ENCODE measurements at regions not wholly inside any gene's neighbourhood (a gene's known extent, or its start where the extent isn't known, plus 50 kb on each side); places are given as distances from the start of the nearest gene placed in this dataset.

DNA sequence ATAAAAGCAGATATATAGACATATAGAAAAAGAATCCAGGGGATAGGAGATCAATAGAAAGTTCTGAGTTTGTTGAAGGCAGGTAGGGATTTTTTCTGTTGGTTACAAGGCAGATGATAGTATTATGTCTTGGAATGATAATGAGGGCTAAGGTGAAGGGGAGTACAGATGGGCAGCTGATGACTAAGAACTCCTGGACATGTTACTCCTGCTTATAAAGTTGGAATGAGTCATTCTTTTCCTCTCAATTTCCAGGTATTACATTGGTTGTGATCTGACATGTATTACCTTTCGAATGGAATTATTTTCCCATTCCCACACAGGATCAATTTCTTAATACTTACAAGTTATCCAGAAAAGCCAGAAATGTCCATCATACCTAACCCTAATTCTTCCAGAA lies 545.2 kb upstream of the MGAT4C start:
- H3K27ac Mint-ChIP-seq = no peak overlapping the region
- TF ChIP-seq, protein P1, sequence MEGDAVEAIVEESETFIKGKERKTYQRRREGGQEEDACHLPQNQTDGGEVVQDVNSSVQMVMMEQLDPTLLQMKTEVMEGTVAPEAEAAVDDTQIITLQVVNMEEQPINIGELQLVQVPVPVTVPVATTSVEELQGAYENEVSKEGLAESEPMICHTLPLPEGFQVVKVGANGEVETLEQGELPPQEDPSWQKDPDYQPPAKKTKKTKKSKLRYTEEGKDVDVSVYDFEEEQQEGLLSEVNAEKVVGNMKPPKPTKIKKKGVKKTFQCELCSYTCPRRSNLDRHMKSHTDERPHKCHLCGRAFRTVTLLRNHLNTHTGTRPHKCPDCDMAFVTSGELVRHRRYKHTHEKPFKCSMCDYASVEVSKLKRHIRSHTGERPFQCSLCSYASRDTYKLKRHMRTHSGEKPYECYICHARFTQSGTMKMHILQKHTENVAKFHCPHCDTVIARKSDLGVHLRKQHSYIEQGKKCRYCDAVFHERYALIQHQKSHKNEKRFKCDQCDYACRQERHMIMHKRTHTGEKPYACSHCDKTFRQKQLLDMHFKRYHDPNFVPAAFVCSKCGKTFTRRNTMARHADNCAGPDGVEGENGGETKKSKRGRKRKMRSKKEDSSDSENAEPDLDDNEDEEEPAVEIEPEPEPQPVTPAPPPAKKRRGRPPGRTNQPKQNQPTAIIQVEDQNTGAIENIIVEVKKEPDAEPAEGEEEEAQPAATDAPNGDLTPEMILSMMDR (IDR thresholded peaks at IDR 0.05) = no peak
- no peak overlapping the region for H3K4me3 Mint-ChIP-seq
- H3K36me3 Mint-ChIP-seq (ENCODE audit: low read depth) = no peaks in the 10 kb centered on the region
- H3K4me1 Mint-ChIP-seq (ENCODE audit: low read depth) = no peaks in the 10 kb centered on the region
- no peak for DNase-seq
- H3K27me3 Mint-ChIP-seq (ENCODE audit: insufficient read depth) = no peaks in the 10 kb centered on the region
- H3K9me3 Mint-ChIP-seq = peaks cover 9% of the 10 kb centered on the region

DNA sequence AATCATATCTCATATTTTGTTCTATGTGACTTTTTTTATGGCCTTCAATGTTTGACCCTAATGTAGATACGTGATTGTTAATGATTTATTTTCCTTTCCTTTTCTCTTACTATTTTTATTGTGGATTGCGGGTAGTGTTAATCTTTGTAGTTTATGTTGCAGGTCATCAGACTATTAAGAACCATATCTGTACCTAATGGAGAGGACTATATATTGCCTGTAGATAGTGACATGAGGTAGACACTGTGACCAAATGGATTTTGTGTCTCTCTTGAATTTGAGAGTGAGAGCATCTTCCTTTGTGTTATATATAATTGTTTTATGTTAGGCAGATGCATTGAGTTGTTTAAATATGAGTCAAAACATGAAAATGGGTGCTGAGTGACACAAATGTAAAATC lies 543.4 kb upstream of the MGAT4C start:
- no peak for DNase-seq
- Mint-ChIP-seq H3K9me3 (peaks cover 9% of the 10 kb centered on the region), H3K4me1 (ENCODE audit: low read depth) (no peaks in the 10 kb centered on the region), H3K4me3 (no peak overlapping the region), H3K27ac (no peak overlapping the region), H3K36me3 (ENCODE audit: low read depth) (no peaks in the 10 kb centered on the region), H3K27me3 (ENCODE audit: insufficient read depth) (no peaks in the 10 kb centered on the region)
- TF ChIP-seq, protein P1 (IDR thresholded peaks at IDR 0.05) = no peak

DNA sequence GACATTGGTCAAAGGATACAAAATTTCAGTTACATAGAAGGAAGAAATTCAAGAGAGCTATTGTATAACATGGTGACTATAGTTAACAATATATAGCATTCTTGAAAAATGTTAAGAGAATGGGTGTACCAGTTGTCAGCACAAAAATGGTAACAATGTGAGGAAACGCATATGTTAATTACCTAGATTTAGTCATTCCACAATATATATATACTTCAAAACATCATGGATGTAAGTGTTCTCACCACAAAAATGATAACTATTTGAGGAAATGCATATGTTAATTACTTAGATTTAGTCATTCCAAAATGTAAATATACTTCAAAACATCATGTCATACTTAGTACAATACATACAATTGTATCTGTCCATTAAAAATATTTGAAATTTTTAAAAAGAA lies 540.4 kb upstream of the MGAT4C start:
- Mint-ChIP-seq H3K9me3 (peaks cover 9% of the 10 kb centered on the region), H3K36me3 (ENCODE audit: low read depth) (no peaks in the 10 kb centered on the region), H3K27ac (no peak overlapping the region), H3K27me3 (ENCODE audit: insufficient read depth) (no peaks in the 10 kb centered on the region), H3K4me1 (ENCODE audit: low read depth) (no peaks in the 10 kb centered on the region), H3K4me3 (no peak overlapping the region)
- no peak for DNase-seq
- TF ChIP-seq, protein P1 (IDR thresholded peaks at IDR 0.05) = no peak

DNA sequence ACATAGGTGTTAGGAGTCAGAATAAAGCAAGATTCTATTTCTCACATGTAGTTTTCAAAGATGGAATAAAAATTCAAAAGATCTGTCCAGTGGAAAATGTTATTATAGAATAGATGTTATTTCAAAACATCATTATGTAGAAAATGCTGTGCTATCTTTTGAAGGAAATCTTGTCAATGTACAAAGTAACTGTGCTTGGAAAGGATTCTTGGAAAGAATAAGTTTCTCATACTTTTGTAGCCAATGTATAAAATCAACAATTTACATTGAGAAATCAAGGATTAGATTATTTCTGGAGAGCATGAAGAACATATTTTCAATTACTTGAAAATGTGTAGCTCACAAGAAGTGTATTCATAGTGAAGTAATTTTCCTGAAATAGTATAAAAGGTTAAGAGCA lies 532.5 kb upstream of the MGAT4C start:
- Mint-ChIP-seq H3K27ac (no peak overlapping the region), H3K4me1 (ENCODE audit: low read depth) (no peaks in the 10 kb centered on the region), H3K27me3 (ENCODE audit: insufficient read depth) (no peaks in the 10 kb centered on the region), H3K4me3 (no peak overlapping the region), H3K9me3 (peaks cover 8% of the 10 kb centered on the region; the same call in 1 of the 2 replicates), H3K36me3 (ENCODE audit: low read depth) (no peaks in the 10 kb centered on the region)
- no peak for DNase-seq
- TF ChIP-seq, protein P1 (IDR thresholded peaks at IDR 0.05) = no peak

DNA sequence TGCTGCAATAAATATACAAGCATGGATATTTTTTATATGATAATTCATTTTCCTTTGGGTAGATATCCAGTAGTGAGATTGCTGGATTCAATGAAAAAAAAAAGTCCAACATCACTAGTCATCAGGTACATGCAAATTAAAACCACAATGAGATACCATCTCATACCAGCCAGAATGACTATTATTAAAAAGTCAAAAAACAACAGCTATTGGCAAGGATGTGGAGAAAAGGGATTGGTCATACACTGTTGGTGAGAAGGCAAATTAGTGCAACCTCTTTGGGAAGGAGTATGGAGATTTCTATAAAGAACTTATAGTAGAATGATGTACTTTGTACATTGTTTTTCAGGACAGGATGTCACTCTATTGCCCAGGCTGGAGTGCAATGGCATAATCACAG lies 531.2 kb upstream of the MGAT4C start:
- no peak overlapping the region for H3K4me3 Mint-ChIP-seq
- DNase-seq = no peak
- H3K36me3 Mint-ChIP-seq (ENCODE audit: low read depth) = no peaks in the 10 kb centered on the region
- no peaks in the 10 kb centered on the region for H3K4me1 Mint-ChIP-seq (ENCODE audit: low read depth)
- no peak overlapping the region for H3K27ac Mint-ChIP-seq
- peaks cover 8% of the 10 kb centered on the region; the same call in 1 of the 2 replicates for H3K9me3 Mint-ChIP-seq
- TF ChIP-seq, protein P1 (IDR thresholded peaks at IDR 0.05) = no peak
- no peaks in the 10 kb centered on the region for H3K27me3 Mint-ChIP-seq (ENCODE audit: insufficient read depth)

DNA sequence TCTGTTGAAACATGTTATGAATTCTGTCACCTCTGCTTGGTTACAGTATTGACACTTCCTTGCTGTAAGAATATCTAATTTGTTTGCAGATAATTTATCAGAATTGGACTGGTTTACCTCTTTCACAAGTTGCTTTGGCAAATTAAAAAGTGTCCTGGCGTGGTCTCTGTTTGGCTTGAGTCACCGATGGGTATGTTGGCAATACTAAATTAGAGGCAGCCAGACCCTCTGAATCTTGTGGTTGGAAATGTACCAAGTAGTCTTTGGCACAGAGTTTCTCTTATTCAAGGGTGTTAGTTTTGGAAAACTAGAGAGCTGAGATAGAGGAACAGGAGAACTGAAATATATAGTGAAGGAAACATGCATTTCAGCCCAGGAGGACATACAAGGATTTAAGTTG lies 521.1 kb upstream of the MGAT4C start:
- no peak for DNase-seq
- Mint-ChIP-seq H3K36me3 (ENCODE audit: low read depth) (no peaks in the 10 kb centered on the region), H3K4me1 (ENCODE audit: low read depth) (no peaks in the 10 kb centered on the region), H3K27me3 (ENCODE audit: insufficient read depth) (no peaks in the 10 kb centered on the region), H3K4me3 (no peak overlapping the region), H3K9me3 (no peaks in the 10 kb centered on the region; the same call in 1 of the 2 replicates), H3K27ac (no peak overlapping the region)
- TF ChIP-seq, protein P1 (IDR thresholded peaks at IDR 0.05) = no peak
